ENCODE measurements at regions not wholly inside any gene's neighbourhood (a gene's known extent, or its start where the extent isn't known, plus 50 kb on each side); places are given as distances from the start of the nearest gene placed in this dataset.
"Not testable (repeated sequence)": the region's sequence is repeated elsewhere in the genome, so short reads cannot be mapped to it uniquely, and the experiment has no call there.

DNA sequence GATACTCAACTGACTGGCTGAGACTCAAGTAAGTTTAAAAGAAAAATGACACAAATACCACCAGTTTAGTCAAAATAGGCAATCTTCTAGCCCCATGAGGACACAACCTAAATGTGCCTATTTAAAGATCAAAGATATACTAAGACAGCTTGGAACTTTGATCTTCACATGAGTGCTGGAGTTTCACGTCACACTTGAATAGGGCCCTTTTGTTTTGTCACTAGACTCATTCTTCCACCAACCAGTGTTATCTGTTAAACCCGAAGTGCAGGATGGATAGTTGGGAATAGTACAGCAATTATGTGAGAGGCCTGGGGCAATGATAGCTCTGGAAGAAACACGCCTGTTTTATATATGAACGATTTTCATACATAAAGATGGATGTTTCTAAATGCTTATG, 792.8 kb upstream of the NUDT12 start:
- DNase-seq, result no peak

DNA sequence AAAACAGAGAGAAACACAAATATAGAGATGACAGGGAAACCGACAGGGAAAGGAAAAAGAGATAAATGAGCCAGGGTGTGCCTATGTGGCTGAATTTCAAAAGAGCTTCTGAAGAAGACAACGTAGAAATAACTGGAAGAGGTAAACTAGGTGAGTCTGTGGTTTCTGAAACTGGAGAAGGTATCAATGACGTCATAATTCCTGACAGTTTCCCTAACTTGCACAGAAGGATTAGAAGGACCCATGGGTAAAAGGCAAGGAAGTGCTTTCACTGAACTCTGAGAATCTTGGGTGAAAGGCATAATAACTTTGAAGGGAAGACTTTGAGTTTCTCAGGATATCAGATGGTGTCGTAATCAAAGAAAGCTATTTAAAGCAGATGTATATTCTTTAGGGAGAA, 790.8 kb upstream of the NUDT12 start:
- DNase-seq, result no peak

DNA sequence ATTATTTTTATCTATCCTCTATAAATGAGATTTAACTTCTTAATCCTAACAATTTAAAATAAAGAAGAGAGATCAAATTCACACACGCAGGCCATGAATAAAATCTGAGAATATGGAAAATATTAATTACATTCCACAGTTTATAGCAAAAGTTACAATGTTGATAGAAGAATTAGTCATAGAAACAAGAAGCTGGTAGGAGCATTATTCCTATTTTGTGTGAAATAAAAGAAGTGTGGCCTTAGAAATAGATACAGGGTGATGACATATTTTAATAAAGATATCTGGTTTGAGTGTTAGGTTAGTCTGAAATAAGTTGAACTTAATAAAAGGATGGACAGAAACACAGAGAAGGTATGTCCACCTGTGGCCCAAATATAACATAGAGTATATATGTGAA, 790.4 kb upstream of the NUDT12 start:
- no peak for DNase-seq

DNA sequence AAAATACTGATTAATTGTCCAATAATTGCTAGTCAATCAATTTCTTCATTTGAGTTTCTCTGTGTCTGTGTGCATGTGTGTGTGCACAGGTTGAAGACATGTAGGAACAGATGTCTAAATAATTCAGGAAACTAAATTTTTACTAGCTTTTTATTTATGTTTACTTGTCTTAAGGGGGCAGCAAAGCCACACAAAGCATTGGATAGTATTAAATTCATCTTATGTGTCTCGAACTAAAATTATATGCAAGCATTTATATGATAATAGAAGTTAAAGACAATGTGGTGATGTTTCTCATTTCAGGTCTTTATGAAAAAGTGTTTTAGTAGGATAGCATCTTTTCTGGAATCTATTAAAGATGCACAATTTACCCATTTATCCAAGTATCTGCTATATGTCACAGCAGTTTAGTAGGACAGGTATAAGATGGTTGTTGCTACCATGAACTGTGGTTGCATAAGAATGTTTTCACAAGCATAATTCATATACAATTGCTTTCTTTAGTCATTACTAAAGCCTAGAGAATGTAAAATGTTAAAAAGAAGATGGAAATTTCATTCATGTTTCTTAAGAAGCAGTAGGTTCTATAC, 784.6 kb upstream of the NUDT12 start:
- DNase-seq, result no peak

DNA sequence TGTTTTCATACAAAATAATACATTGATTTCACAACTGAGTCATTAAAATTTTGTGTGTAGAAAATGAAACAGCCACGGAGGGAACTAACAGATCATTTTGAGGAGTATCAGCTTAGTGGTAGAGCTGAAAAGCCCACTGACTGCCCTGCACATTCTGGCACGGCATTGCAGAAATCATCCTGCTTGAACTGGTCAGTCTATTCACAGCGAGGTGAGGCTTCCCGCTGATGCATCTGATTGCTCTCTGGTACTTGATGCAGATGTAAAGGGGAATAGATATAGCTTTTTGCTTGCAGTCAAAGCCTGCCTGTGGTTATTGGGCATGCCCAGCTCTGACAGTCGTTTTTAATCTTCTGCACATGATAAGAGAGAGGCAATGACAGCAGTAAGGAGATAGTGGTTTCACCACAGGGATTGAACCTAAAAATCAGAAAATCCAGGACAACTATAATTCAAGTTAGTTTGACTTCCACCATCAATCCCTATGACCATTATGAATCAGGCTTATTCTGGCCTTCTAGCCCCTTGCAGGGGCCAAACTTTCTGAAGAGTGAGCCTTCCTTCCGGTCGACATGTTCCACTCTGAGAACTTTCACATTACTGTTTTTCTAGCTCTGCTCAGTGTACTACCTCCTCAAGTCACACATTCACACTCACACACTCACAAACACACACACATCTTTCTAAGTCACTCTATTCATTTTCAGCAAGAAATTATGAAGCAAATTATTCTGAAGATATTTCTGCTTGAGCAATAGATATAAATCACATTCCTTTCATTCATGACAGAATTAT, 782.8 kb upstream of the NUDT12 start:
- no peak for DNase-seq

DNA sequence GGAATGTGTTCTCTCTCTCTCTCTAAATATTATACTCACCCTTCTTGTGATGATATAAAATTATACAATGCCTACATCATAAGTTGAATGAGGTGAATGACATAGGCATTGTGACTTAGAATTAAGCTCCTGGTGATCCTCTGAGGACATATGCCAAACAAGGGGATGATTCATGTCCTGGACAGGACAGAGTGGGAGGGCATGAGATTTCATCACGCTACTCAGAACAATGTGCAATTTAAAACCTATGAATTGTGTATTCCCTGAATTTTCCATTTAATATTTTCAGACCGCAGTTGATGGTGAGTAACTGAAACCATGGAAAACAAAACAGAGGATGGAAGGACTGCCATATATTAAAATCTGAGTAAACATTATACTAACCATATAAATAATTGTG, 782.2 kb upstream of the NUDT12 start:
- no peak for DNase-seq

DNA sequence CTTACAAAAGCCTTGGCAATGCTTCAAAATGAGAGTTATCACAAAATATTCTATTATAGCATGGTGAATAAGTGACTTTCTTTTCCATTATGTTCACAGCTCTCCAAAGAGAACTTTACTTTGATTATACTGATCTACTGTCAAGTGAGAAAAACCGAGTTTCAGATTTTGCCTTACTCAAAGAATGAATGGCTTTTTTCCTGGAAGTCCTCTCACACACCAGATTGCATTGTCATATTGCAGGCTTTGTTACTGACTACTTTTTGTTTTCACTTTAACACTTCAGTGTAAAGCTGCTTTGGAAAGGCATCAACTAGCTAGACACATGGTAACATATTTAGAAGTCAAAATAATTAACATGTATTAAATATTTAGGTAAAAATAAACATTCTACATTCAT, 765.2 kb upstream of the NUDT12 start:
- no peak for DNase-seq

DNA sequence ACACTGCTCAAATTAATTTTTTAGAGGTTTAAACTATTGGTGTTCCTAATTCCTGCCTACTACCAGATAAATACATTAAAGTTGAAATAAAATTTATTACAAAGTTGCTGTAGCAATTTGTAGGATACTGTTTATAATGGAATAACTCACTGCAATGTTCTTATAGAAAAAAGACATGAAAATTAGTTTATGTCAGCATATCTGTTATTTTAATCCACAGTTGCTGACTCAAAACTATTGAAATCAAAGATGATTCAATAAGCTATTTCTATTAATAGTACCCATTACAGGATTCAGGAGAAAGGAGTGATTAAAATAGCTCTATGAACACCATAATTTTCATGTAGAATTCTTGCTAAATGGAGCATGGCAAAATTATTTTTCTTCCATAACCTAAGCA, 764.4 kb upstream of the NUDT12 start:
- no peak for DNase-seq

DNA sequence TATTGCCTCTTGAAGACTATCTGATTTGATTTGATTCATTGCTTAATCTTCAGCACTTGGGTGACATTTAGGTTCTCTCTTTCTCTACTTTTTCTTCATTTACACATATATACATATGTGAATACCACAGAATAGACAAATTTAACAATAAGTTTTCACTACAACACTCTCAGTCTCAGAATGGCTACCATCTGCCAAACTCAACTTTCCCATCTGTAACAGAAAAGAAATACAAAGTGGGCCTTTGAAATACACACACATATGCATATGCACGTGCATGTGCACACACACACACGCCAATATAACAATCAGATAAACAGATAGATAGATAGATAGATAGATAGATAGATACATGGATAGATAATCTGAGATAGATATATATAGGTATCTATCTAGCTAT, 762.8 kb upstream of the NUDT12 start:
- no peak for DNase-seq

DNA sequence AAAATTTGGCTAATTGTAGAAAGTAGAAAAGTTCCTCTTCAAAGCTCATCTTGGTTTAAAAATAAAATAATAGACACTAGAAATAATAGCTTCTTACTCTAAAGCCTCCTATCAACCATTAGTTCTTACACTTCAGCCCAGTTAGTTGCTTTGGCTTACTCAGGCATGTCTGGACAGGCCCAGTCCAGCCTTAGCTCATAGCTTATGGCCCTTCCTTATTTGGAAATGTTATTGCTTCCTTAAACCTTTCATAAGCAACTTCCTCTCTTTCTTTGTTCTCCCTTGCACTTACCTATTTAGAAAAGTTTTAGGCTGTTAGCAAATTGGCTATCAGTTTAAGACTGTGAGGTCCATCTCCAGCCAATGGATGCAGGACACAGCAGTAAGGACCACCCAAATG, 754.1 kb upstream of the NUDT12 start:
- not testable (repeated sequence) for DNase-seq

DNA sequence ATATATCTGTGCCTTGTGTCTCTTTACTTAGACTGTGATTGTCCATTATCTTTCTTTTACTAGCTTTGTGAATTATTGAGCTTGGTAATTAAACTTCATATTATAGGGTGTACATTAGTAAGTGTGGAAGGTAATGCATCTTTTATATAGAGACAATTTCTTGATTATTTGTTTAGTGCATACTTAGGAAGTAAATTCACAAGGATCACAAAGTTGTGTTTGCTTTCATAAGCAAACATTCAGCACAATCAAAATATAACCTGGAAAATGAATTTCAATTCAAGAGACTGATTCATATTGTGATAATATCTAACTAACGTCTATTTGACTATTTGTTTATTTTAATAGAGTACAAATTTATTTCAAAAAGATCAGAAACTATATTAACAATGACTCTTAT, 749.9 kb upstream of the NUDT12 start:
- DNase-seq, result no peak

DNA sequence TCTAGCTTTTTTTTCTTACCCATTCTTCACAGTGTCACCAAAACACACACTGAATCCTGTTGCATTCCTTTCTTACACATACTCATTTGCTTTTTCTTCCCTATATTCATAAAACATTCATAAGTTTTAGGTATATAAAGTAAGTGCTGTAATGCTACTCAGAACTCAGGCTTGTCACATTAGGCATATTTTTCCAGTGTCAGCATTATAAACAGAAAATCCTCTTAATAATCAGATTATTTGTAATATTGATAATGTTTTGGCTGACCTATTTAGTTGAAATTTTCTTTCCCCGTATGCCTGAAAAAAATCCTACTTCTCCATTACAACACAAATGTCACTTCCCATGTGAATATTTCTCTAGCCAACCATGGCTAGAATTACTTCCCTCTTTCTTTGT, 743.0 kb upstream of the NUDT12 start:
- DNase-seq, result no peak

DNA sequence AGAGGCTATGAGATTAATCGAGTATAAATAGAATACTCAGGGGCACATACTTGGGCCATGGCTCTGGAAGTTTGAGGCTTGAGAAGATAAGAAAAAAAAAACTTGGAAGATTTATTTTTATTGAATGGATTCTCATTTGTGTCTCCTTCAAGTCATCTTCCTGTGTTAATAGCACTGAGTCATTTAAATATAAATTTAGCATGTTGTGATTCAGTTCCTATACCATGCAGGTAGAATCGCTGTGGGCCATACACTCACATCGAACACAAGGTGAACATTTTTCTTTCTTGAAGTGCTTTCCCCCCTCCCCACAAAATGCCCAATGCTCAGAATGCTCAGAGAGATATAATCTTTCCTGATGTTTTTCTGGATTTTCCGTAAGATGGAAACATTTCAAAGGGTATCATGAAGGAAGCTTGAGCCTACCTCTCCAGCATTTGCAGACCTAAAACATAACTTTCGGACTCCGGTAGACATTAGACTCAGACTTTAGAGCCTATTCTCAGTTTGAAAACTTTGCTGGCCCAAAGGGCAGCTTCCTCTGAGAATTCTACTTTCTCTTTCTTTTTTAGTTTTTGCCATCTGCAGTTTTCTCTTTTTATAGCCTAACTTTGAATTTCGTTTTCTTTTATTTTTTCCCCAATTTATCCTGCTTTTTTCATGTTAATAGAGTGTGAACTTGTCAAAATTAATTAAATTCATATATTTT, 737.6 kb upstream of the NUDT12 start:
- no peak for DNase-seq

DNA sequence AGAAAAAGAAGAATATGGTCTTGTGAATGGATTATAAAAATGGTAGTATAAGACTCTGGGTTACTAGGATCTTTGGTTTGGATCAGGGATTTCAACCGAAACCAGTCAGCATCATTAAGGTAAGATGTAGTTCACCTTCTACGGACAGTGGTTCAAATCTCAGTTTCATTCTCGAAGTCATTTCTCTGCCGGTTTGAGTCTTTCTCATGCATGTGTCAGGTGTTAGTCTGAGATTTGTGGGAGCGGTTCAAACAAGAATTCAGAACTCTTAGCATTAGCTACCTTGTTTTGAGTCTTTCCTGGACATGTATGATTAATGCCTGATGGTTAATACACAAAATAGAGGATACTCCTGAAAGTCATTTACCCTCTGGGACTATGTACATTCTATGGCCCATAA, 735.9 kb upstream of the NUDT12 start:
- no peak for DNase-seq

DNA sequence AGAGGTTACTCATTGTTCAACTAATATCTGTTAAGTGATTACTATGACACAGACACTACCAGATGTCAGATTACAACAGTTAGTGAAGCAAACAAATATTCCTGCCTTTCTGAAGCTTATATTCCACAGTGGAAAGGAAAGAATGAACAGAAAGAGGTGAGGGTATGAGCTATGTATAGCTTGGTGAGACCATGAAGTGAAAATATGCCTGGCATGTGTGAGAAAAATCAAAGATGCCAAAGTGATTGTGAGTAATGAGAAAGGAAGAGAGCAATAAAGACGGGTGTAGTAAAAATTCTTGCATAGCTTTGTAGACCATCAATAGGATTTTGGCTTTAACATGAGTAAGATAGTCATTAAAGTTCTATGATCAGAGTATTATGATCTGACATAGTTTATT, 734.5 kb upstream of the NUDT12 start:
- DNase-seq, result no peak

DNA sequence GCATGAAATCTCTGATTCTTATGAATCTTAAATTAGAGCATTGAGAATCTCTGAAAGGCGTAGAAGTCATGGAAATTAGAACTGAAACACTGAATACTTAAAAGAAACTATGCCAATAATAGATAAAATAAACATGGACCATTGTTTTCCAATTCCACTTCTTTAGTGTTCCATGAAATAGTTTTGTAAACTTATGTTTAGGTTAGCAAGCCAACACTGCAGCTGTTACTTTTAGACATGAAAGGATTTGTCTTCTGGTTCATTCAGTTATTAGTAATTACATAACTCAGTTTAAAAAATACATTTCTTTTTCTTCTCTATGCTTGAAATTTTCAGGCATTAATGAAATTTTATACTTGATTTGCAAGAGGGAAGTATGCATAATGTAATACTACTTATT, 733.4 kb upstream of the NUDT12 start:
- no peak for DNase-seq

DNA sequence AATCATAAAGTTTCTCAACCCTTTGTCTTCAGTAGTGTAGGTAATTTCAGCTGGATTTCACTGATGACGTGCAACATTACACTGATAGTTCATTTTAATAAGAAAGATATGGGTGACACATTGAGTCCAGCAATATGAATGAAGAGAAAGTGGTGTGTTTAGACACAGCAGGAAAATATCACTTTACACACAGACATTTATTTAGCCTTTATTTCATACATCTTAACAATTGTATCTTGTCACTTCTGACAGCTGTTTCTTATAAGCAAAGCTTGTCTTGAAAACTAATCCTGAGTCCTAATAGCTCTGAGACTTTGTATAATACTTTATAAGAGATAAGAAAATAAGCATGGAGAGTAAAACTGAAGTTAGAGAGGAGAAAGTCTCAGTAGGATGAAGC, 720.5 kb upstream of the NUDT12 start:
- no peak for DNase-seq

DNA sequence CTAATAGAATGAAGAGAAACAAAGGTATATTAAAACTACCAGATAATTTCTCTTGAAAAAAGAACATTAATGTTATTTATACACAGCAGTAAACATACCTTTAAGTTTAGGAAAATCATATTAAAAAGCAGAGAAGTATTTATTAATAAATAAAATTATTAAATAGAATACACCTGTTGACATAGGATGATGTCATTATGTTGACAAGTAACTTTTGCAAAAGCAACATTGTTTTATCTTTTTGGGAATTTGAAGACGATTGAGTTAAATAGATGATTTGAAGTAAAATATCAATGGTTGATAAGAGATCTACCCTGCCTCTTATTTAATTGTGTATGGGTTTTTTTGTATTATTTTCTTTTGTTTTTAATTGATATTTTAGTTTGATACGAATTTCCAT, 711.1 kb upstream of the NUDT12 start:
- no peak for DNase-seq

DNA sequence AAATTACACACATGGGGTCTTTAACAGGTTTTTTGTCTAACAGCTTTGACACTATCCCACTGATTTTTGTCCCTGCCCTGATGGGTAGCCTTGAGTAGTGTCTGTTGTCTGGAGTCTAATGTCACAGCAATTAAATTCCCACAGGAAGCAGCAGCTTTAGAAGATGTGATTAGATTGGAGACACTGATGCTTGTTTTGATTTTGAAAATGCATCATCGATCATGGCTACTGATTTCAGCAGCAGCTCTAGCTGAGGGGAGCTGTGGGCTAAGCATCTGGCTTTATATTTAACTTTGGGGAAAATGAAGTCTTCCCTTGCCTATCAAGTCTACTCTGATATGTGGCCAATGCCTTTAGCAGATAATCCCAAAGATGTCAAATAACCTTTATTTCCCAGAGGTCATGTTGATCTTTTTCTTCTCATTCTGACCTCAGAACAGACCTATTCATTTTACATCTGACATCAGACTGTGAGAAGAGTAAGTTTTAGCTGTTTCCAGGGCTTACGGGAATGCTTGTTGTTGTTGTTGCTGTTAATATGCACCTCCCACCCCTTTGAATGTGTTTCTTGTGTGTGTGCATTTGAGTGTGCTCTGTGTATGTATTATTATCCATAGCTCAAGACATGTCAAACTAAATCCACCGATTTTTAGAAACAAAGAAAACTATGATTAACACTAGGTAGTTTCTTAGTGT, 704.9 kb upstream of the NUDT12 start:
- no peak for DNase-seq

DNA sequence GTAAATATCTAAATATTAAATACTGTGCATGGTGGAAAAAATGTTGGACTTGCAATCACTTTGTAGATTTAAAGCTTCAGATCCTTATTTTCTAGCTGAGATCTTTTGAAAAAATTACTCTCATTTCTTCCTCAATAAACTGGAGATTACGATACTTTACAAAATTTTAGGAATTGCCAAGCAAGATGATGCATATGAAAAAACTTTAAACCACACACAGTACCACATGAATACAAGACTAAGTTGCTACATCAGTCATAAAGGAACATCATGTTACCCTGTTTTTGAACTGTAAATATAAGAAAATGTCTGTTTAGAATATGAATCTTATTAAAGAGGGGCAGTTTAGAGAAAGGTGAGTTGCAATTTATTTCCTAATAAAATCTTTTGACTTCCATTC, 703.6 kb upstream of the NUDT12 start:
- no peak for DNase-seq

DNA sequence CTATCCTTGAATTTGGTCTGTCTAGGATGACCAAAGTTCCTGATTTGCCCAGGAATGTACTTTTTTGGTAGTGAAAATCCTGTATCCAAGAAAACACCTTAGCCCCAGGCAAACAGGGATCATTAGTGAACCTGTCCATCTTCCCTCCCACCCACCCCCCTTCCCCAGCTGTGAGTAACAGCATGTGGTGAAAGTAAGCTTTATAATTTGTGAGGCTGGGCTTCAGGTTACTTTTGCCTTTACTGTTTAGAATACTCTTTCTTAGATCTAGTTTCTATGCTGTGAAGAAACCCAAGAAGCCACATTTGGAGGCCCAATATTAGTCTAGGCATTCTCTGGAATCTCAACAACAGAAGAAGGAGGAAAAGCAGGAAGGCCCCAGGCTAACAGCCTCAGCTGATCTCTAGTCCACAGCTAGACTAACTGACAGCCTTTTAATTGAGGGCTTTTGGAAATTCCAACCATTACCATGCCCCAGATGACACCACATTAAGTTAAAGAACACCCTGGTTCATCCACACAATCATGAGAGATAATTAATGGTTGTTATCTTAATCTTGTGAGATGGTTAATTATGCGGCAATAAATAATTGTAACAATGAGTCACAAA, 703.0 kb upstream of the NUDT12 start:
- no peak for DNase-seq

DNA sequence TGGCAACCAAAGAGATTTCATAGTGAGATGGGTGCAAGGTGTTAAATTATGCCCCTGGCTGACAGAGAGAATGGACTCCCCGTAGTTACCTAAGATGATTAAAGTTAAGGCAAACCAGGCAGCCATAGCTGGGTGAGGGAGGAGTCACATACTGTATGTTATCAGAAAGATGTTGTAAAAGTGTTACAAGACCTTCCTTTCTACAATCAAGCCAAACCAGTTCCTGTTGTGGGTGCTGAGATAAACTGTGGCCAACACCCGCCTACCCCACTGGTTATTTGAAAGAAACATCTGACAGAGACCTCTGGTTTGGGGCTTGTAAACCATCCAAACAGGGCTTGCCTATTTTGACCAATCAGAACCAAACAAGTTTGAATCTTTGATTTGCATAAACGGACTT, 684.7 kb upstream of the NUDT12 start:
- DNase-seq, result no peak

DNA sequence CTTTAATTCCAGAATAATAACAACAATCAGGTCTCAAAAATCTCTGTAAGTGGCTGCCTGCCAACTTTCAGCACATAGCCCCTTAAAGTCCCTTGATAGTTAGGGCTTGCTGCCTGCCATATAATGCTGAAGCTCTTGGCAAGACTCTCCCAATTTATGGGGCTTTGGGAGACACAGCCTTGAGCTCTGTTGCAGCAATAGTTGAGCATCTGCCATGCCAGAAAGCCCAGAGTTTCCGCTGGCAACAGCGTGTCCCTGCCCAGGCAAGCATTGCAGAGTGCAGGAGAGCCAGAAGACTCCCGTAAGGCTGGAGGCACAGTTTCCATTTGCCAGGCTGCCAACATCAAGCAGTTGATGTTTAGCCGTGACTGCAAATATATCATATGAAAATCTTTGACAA, 678.5 kb upstream of the NUDT12 start:
- DNase-seq, result no peak
